NCI-H524 treated with DMSO at 0.1 percent for 48 hours (cell line): ENCODE measurements at regions not wholly inside any gene's neighbourhood (a gene's known extent, or its start where the extent isn't known, plus 50 kb on each side); places are given as distances from the start of the nearest gene placed in this dataset.
"Not testable (repeated sequence)": the region's sequence is repeated elsewhere in the genome, so short reads cannot be mapped to it uniquely, and the experiment has no call there.

Experiments
- DNase-seq: peaks from one replicate; lab custom pipeline; 2025; lab: John Stamatoyannopoulos, UW

DNA sequence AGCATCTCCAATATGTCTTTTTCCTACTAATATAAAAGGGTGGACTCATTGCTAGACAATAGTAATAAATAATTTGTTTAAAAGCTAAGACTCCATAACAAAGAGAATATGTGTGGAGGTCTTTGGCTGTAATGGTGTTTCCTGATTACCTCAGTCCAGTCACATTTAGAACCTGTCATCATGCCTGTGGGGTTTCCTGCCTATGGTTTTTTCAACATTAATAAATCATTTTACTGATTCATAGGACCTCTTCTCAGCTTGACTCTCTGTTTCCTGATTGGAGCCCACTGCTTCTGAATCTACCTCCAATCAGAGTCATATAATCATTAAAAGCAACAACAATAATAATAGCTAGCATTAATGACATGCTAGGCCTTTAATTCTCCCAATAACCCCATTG is 52.4 kb upstream of the GNAI1 start:
- no peak for DNase-seq

GRCh38 chr7:80078886-80079285 is 55.7 kb upstream of the GNAI1 start:
- DNase-seq, result no peak

GRCh38 chr7:80078159-80078731 is 56.4 kb upstream of the GNAI1 start:
- no peak for DNase-seq

DNA sequence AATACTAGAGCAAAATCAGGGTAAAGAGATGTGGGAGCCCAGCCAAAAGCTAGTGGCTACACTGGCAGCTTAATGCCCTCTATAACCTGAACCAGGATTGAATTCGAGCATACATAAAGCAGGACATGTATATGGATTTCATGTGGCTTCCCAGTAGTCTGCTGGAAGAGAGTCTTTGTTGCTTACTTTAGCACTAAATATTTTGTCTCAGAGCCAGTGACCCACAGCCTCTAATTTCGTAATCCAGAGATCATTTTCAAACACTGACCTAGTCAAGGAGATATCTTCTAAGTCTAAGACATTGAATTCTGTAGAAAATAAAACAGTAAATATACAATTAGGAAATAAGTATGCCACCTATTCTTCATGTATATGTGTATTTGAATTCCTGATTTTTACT is 64.2 kb upstream of the GNAI1 start:
- no peak for DNase-seq

DNA sequence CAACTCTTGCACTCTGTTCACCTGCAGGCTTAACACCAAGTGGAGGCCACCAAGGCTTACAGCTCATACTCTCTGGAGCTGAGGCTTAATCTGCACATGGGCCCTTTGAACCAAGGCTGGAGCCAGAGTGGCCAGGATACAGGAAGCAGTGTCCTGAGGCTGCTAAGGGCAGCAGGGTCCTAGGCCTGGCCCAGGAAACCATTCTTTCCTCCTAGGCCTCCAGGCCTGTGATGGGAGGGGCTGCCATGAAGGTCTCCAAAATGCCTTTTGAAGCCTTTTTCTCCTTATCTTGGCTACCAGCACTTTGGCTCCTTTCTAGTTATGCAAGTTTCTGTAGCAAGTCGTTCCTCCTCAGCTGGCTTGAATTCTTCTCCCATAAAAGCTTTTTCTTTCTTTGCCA is 68.0 kb upstream of the GNAI1 start:
- DNase-seq, result no peak

DNA sequence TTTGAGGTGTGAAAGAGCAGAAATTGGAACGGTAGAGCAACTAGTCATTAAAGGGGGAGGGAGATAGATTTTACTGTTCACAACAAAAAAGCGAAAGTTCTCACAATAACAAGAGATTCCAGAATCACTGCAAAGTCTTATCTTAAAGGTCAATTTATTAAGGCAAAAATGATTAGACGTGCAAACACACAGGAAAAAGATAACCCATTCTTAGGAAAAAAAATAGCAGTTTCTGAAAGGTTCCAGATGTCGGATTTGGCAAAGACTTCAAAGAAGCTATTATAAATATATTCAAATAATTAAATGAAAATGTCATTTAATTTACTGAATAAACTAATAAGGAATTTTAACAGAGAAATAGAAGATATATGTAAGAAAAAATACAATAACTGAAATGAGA is 70.8 kb upstream of the GNAI1 start:
- DNase-seq, result no peak

DNA sequence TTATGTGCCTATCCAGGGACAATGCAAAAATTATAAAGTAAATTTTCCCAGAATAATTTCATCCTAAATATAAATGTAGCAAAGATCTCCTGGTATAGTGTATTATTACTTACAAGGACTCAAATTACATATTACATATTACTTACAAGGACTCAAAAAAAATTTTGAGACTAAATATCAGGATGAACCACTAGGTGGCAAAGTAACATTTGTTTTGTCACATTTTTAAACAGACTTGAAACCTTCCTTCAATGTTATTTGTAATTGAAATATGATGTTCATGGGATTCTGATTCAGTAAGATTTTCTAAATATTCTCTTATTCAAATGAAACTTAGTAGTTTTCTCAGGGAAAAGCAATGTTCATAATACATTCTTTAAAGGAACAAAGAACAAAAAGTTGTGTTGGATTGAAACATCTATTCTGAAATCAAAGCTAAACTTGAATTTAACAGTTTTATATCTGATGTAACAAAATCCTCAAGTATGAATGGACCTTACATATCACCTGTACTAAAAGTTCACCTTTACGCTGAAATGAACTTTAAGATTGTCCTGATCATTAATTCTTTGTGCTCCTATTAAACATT is 74.3 kb upstream of the GNAI1 start:
- no peak for DNase-seq

GRCh38 chr7:80057488-80057887 is 77.1 kb upstream of the GNAI1 start:
- no peak for DNase-seq

- no peak for DNase-seq
Observed at GRCh38 chr7:80054356-80054755, 80.3 kb upstream of the GNAI1 start.

DNA sequence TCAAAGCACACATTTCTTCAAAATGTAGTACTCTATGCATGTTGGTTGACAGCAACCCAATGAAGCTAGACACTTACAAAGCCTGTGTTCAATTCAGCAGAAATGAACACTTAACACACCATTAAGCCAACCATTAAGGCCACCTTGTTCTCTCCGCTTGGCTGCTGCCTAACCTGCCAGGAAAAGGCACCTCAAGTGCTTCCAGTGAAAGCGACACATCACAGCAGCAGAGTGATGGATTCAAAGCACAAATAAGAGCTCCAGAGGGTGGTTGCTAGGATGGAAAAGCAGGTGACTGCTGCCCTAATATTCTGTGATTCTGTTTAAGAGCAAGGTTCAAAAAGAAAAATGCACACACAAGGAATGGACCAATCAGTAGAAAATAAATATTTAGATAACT is 81.5 kb upstream of the GNAI1 start:
- no peak for DNase-seq

- DNase-seq, result no peak
Observed at GRCh38 chr7:80047856-80048459, 86.7 kb upstream of the GNAI1 start.

GRCh38 chr7:80047032-80047431 is 87.6 kb upstream of the GNAI1 start:
- DNase-seq, result peak; percentile 13

DNA sequence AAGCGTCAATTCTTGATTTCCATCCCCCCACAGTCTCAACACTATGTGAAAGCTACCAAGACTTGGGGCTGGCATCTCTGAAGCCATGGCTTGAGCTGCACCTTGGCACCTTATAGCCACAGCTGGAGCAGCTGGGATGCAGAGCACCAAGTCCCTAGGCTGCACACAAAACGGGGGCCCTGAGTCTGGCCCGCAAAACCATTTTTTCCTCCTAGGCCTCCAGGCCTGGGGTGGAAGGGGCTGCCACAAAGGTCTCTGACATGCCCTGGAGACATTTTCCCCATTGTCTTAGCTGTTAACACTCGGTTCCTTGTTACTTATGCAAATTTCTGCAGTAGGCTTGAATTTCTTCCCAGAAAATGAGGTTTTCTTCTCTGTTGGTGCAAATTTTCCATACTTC is 89.8 kb upstream of the GNAI1 start:
- DNase-seq, result no peak

DNA sequence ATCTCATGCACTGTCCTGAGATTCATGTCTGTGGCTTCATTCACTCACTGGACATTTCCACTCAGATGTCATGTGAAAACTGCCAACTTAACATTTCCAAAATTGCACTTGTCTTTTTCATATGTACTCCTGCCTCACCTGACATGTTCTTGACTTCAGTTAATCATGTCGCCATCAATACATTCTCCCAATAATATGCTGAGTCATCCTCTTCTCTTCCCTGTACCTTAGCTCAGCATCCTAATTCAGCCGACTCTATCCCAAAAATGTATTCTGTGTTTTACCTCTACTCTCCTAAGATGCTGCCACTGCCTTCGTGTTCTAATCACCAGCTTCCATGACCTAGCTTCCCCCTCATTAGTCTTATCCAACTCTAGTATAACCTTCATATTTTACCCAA is 93.9 kb upstream of the GNAI1 start:
- DNase-seq, result no peak

GRCh38 chr7:80040335-80040734 is 94.3 kb upstream of the GNAI1 start:
- no peak for DNase-seq

GRCh38 chr7:80039251-80039884 is 95.3 kb upstream of the GNAI1 start:
- DNase-seq, result no peak

DNA sequence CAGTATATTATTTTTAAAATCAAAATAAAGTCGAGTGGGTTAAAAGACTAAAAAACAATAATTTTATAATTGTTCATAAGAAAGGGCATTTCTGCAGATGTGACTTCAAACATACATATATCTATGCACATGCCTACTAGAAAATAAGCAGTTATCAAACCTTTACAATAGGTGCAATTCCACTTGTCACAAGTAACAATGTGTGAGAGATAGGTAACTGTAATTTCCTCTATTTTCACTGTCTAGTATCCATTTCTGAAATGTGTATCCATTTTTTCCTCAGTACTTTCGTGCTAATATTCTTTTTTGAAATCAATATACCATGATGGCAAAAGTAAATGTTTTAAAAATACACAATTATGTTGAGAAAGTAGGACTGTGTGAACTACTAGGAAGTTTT is 96.9 kb upstream of the GNAI1 start:
- DNase-seq, result no peak

GRCh38 chr7:80036107-80036506 is 98.5 kb upstream of the GNAI1 start:
- no peak for DNase-seq

GRCh38 chr7:80028717-80029116 is 105.9 kb upstream of the GNAI1 start:
- no peak for DNase-seq

- no peak for DNase-seq
Observed at GRCh38 chr7:80027611-80028173, 106.9 kb upstream of the GNAI1 start.

- no peak for DNase-seq
Observed at GRCh38 chr7:80026766-80027165, 107.9 kb upstream of the GNAI1 start.

- not testable (repeated sequence) for DNase-seq
Observed at GRCh38 chr7:80020277-80020676, 114.4 kb upstream of the GNAI1 start.

DNA sequence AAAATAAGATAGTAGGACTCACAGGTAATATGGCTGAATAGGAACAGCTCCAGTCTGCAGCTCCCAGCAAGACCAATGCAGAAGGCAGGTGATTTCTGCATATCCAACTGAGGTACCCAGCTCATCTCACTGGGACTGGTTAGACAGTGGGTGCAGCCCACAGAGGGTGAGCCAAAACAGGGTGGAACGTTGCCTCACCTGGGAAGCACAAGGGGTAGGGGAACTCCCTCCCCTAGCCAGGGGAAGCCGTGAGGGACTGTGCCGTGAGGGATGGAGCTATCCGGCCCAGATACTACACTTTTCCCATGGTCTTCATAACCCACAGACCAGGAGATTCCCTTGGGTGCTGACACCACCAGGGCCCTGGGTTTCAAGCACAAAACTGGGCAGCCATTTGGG is 114.8 kb upstream of the GNAI1 start:
- not testable (repeated sequence) for DNase-seq
